ACHN (cell line): ENCODE measurements at regions not wholly inside any gene's neighbourhood (a gene's known extent, or its start where the extent isn't known, plus 50 kb on each side); places are given as distances from the start of the nearest gene placed in this dataset.

Source experiments
- DNase-seq: peaks from one replicate; pipeline ENCODE4 v3.0.0-alpha.2; 2015
- in situ Hi-C: cut with HindIII; loops from 2 replicates; pipeline ENCODE4 v1.10.0; 2017; ENCODE audit warnings: low sequenced_read_pairs, low pct_ligation_motif_present, low pct_unique_long_range_greater_than_20kb

DNA sequence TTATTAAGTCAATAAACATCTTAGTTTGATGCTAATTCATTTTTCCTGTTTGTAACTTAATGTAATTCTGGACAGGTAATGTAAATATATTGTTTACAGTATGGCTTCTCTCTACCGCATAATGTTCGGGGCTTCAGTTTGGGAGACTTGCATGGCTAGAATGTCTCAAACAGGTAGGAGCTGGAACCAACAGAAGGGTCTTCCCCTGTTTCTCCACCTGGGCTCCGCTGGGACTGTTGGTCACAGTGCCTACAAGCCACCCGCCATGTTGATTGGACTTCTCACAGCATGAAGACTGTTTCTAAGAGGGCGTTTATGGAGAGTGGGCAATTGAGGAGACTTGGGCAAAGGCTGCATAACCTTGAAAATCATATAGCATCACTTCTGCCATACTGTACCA, 148.6 kb downstream of the UFM1 start:
- in situ Hi-C loops = no loop called here

DNA sequence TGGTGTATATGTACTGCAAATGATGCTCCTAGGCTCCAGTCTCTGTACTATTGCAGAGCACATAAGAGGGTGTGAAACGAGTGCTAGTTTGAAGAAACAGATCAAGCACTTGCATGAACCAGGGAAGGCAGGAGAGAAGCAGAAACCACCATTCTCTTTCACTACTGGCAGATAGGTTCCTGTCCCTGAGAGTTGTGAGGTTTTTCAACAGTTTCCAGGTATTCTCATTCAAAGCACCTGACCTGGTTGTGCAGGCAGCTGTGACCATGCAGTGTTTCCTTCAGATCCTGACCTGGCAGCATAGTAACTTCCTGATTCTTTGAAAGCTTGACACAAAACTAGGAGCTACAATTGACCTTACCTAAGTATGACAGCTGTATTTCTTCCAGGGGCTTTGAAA, 164.9 kb downstream of the UFM1 start:
- in situ Hi-C loops = no loop called here
- DNase-seq = no peak

More for the DNA sequence above, 148.6 kb downstream of the UFM1 start:
- DNase-seq = no peak

DNA sequence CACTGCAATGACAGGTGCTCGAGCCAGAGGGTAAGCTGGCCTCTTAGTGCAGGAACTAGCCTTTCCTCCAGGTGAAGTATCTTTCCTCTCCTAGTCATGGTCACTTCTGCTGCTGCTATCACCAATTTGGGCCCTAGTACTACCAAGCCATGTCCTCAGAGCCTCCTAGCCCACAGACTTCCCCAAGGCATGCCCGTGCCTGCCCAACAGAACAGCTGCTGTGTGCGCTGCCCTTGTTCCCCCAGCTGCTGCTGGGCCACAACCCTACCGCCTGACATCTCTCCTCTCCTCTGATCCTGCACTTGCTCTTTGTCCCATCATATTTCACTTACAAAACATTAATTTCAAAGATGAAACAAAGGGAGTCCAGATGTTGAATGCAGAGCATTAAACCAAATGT, 168.5 kb upstream of the FREM2 start:
- no peak for DNase-seq

DNA sequence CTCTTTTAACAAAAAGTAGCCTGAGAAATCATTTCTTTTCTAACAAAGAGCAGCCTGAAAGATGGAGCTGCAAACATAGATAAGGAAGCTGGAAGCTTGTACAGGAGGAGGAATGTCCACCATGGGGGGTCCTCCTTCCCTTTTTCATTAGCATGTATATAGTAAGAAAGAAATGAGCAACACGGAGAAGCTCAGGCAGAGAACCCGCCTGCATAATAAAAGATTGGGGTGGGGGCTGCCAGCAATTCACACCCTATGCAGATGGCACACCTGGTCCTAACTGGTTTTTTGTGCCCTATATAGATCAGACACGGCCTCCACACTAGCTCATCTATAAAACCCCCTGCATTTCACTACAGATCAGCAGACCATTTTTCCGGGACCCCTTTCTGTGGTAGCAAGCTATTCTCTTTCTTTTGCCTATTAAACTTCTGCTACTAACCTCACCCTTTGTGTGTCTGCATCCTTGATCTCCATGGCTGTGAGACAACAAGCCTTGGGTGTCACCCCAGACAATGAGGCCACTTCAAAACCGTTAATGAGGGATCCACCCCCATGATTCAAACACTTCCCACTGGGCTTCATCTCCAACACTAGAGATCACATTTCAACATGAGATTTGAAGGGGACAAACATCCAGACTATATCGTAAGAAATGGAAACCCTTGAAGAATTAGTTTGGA, 167.5 kb upstream of the FREM2 start:
- no peak for DNase-seq
- in situ Hi-C loops = no loop called here

More for the DNA sequence above, 168.5 kb upstream of the FREM2 start:
- in situ Hi-C loops = no loop called here

DNA sequence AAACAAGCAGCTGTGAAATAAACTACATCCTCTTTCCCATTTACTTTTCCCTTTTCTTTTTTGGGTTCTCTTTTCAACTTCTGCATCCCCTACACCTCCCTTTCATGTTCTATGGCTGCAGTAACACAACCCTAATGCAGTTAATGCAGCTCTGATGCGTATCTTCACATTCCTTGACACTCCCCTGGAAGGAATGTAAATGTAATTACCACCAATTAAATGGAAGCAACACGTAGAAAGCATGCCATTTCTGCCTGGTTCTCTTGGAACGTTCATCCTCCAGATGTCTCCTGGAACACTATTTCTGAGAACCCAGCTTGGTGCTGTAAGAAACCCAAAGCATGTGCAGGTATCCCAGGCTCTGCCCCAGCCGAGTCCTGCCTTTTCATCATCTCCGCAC, 166.8 kb upstream of the FREM2 start:
- in situ Hi-C loops = no loop called here
- DNase-seq = no peak

DNA sequence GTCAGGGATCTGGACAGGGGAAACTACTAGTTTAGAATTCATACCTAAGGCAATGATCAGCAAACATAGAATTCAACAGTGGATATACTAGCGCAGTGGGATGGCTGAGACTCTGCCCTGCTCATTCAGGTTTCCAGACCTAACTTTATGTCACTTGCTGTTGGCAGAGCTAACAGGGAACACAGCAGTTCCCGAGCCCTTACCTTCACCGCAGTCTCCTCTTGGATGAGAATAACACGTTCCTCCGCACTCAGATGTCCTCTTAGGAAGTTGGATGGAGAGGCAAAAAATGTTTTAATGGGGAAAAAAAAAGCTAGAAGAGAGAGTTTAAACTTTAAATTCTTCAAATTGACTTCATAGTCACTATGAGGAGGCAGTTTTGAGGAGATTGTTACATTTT, 159.7 kb upstream of the FREM2 start:
- DNase-seq = no peak
- in situ Hi-C loops = no loop called here

DNA sequence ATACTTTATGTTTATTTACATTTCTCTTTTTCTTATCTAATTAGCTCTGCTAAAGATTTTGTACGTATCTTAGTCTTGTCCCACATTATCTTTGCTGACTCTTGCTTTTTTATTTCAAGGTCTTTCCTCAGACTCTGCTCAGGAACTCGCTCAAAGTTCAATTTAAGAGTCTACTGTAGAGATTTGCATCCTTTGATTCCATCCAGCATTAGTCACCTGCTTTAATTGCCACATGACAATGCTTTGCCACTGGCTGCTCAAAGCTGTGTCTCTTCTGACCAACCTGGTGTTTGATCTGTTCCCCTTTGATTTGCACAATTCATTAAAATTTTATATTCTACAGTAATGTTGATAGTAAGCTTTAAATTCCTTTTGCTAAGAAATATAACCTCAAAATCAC, 157.9 kb upstream of the FREM2 start:
- no peak for DNase-seq
- in situ Hi-C loops = no loop called here

DNA sequence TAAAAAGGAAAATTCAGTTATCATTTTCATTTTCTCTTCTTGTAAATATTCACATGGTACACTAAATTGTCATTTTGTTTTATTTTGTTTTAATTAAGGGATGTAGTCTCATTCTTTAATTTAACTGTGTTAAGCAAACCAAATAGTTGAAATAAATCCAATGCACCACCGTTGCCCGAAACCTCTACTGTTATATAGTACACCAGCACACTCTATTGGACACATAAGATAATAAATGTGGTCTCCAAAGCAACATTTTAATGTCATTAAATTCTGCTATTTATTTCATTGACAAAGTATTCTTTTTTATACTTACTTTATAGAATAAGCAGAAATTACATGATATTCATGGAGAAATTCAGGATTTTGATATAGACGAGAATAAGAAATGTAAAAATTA, 156.4 kb upstream of the FREM2 start:
- in situ Hi-C loops = no loop called here
- peak; percentile 26 for DNase-seq

DNA sequence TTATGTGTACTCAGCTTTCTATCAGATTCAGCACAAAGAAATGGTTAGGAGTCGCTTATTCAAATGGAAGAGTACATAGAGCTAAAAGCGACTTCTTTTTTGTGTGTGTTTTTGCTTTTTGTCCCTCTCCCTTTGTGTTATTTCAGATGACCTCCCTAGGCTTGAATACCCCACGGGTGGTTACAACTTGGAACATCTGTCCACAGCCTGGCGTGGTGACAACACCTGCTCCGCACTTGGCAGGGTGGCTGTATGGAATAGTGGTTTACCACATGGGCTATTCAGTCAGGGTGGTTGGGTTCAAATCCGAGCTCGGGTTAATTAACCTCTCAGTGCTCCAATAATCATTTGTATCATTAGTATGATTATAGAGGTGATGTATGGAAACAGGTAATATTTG, 151.6 kb upstream of the FREM2 start:
- in situ Hi-C loops = no loop called here

DNA sequence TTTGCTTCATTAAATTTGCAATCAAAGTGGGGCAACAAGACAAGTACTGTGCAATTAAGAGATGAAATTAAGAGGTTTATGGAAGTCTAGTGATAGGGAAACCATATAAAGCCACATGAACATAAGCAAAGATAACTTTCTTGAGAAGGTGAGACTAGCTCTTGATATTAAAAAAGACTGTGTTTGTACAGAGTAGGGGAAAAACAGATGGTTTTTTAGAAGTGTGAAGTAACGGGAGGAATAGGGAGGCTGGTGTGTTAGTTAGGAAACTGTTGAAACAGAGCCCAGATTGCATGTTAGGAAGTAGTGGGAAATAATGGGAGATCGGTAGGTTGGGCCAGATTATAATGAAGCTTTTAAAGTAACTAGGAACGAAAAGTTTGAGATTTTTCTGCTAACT, 149.8 kb upstream of the FREM2 start:
- in situ Hi-C loops = no loop called here
- DNase-seq = no peak

More for the DNA sequence above, 151.6 kb upstream of the FREM2 start:
- DNase-seq = no peak

DNA sequence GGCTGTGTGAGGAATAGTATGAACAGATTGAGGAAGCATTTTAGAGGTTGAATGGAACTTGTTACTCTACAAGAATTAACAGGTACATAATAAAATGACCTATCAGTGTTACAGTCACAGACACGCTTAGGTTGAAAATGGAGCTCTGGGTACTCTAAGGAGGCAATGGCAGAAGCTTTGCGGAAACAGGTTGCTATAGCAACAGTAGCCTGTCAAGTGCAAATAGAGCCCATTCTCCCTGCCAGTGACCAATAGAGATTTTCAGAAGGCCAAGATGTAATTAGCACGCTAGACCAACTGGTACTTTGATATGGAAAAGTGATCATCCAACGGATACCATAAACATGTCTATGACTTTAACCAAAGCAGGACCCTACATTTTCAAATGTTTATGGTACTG, 148.5 kb upstream of the FREM2 start:
- in situ Hi-C loops = no loop called here

DNA sequence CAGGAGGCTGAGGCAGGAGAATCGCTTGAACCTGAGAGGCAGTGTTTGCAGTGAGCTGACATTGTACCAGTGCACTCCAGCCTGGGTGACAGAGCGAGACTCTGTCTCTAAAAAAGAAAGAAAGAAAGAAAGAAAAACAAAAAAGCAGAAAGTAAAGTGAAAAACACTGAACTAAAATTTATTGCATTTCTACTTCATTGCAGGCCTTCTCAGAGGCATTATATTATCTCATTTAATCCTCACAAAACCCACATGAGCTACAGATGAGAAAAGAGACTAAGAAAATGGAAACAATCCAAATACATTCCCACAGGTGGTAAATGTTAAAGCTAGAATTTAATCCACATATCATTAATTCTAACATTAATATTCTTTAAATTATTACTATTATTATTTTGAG, 147.2 kb upstream of the FREM2 start:
- in situ Hi-C loops = no loop called here
- no peak for DNase-seq

More for the DNA sequence above, 148.5 kb upstream of the FREM2 start:
- no peak for DNase-seq

DNA sequence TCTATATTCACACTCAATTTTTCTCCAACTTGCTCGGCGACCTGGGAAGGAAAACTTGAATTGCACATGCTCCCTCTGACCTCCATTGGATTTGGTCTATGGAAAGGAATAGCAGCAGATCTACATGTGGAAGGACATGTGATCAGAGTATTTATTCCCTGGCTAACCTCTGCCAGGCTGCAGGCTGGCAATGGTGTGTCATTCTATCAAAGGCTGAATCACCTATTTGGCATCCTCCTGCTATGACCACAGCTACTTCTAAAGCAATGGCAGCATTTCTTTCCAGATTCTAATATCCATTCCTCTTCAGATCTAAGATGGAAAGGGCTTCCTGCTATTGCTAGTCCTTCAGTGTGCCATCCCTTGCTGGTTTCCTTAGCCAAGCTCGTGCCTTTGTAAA, 144.3 kb upstream of the FREM2 start:
- in situ Hi-C loops = no loop called here
- DNase-seq = peak; percentile 71

DNA sequence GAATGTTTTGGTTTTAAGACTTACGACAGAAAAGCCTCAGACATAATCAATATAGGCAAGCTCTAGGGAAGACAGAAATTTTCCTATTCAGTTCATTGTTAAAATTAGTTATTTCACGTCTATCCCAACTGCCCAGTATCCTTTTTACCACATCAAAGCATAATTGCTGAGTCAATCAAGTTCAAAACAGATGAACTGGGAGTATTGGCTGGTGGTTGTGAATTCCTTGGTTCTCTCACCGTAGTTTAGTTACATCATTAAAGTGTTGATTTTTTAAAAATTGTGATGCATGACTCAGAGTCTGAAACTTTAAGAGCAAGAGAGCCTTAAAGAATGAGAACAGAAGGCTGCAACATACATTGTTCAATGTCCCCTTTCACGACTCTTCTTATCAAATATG, 143.3 kb upstream of the FREM2 start:
- in situ Hi-C loops = no loop called here
- no peak for DNase-seq

DNA sequence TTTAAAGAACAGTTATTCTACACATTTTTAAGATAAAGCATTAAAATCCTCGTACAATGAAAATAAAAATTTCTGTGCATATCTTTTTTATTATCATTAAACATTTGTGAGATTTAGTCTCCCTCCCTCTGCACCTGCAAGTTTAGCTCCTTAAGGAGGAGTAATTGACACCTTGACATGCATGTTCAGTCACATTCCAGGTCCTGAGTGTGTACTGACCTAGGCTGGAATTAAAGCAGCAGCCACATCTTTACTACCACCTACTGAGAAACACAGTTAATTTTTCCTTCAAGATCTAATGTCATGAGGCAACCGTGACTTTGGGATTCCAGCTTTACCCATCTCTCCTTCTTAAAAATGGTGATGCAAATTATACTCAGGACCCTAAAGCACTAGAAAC, 123.1 kb upstream of the FREM2 start:
- no peak for DNase-seq
- in situ Hi-C loops = no loop called here

DNA sequence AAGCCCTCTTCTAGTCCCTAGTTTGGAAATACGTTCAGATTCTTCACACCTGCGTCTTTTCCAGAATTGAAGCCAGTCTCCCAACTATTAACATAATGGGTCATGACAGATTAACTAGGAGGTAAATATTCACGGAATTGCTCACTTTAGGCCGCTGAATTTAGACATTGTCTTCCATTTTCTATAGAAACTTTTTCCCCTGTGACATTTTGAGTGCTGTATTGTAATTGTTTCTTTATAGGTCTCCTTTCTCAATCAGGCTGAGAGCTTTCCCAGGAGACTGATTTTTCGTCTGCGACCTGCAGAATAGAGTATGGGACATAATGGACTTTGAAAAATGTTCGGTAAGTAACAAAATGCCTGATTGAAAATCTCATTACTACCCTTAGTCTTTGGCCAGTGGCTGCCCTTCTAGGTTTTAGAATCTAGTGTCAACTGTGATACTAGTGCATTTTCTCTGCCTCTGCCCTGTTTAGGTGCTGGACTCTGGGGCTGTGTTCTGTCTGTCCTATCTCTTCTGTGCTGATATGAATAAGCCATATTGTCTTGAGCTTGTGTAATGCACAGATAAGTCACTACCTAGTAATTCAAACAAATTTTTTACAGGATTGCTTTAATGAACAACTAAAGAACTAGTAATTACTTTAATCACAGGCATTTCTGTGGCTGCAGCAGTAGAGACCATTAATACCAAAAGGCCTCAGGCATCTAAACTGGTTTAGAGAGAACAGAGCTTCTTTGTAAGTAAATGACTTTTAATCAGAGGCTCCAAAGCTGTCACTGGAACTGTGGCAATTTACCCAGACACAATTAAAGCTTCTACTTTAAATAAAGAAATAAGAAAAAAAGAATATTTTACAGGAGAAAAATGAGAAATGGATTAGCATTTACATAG, 122.4 kb upstream of the FREM2 start:
- DNase-seq = no peak
- in situ Hi-C loops = no loop called here

DNA sequence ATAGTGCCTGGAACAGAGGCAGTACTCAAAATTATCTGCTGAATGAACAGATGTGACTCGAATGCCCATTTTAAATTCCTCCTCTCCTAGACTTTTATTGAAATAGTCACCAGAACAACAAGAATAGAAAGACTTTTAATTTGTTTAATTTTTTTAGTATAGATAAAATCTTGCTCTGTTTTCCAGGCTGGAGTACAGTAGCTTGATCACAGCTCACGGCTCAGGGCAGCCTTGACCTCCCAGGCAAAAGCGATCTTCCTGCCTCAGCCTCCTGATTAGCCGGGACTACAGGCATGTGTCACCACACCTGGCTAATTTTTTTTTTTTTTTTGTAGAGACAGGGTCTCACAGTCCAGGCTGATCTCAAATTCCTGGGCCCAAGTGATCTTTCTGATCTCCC, 120.9 kb upstream of the FREM2 start:
- in situ Hi-C loops = no loop called here
- no peak for DNase-seq

DNA sequence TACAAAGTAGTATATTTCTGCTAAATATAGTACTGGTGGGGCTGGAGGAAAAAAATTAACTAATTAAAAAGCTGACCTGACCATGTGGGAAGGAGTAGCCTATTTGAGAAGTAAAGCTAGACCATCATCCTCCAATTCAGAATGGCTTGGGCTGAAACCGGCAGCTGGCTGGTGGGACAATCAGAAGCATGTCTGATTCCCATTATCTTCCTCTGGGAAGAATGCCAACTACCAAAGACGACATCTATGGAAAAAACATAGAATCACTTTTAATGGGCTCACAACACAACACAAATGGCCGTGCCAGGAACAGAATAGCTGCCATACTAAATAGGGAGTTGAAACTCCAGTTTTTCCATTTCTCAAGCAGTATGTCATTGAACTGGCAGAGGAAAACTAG, 120.4 kb upstream of the FREM2 start:
- in situ Hi-C loops = no loop called here
- no peak for DNase-seq

DNA sequence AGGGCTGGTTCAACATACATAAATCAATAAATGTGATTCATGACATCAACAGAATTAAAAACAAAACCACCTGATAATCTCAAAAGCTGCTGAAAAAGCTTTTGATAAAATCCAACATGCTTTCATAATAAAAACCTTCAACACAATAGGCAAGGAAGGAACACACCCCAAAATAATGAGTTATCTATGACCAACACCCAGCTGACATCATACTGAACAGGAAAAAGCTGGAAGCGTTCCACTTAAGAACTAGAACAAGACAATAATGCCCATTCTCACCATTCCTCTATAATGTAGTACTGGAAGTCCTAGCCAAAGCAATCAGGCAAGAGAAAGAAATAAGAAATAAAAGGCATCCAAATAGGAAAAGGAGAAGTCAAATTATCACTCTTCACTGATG, 116.2 kb upstream of the FREM2 start:
- in situ Hi-C loops = no loop called here
- no peak for DNase-seq

DNA sequence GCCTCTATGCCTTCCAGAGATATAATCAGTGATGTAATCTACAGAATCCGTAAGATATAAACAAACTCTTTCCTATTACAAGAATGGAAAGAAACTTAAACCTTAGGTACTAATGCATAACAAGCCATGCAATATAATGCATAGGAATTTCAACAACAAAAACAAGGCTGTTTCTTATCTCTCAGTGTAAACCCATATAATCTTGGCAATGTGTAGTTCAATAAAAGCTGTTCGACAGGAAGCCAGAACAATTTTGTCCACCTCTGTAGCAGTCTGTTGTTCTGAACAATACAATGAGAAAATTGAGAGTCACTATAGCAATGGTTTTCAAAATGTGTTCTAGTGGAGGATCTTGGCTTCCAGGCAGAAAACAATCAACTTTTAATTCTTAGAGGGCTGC, 111.5 kb upstream of the FREM2 start:
- no peak for DNase-seq
- in situ Hi-C loops = no loop called here
